Fibroblast of villous mesenchyme (primary cell): ENCODE measurements at regions not wholly inside any gene's neighbourhood (a gene's known extent, or its start where the extent isn't known, plus 50 kb on each side); places are given as distances from the start of the nearest gene placed in this dataset.
A peak's percentile ranks its signal among the peaks of the same experiment; 100 is the strongest.

Experiments
- DNase-seq: peaks from one replicate; pipeline ENCODE4 v3.0.0-alpha.2; 2010; ENCODE audit warnings: low read depth
- H3K4me3 ChIP-seq: 2 replicates; pipeline ENCODE4 v1.5.1; 2011; ENCODE audit warnings: low read depth, mild to moderate bottlenecking, low read length
- TF ChIP-seq, protein P1 (sequence below): IDR thresholded peaks from 2 replicates; pipeline ENCODE4 v1.5.1; 2012; ENCODE audit warnings: low read depth, mild to moderate bottlenecking, low read length; ENCODE audit not compliant: insufficient read depth

DNA sequence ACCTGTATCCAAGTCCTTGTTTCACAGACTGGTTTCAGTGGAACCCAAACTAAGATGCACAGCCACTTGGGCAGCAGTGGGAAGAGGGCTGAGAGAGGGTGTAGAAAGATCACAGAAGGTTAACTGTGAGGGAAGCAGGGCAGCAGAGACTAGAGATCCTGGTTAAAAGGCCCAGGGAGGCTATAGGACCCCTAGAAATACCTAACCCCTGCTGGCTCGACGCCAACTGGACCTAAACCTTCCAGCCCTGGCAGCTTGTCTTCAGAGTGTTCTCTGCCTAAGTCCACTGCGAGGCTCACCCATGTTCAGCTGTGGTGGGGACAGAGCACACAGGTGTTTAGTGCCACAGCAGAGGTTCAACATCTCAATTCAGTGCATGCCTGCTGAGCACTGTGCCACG, 96.5 kb downstream of the ZNF621 start:
- no peak overlapping the region for H3K4me3 ChIP-seq
- no peak for DNase-seq
- TF ChIP-seq, protein P1, sequence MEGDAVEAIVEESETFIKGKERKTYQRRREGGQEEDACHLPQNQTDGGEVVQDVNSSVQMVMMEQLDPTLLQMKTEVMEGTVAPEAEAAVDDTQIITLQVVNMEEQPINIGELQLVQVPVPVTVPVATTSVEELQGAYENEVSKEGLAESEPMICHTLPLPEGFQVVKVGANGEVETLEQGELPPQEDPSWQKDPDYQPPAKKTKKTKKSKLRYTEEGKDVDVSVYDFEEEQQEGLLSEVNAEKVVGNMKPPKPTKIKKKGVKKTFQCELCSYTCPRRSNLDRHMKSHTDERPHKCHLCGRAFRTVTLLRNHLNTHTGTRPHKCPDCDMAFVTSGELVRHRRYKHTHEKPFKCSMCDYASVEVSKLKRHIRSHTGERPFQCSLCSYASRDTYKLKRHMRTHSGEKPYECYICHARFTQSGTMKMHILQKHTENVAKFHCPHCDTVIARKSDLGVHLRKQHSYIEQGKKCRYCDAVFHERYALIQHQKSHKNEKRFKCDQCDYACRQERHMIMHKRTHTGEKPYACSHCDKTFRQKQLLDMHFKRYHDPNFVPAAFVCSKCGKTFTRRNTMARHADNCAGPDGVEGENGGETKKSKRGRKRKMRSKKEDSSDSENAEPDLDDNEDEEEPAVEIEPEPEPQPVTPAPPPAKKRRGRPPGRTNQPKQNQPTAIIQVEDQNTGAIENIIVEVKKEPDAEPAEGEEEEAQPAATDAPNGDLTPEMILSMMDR: no peak

DNA sequence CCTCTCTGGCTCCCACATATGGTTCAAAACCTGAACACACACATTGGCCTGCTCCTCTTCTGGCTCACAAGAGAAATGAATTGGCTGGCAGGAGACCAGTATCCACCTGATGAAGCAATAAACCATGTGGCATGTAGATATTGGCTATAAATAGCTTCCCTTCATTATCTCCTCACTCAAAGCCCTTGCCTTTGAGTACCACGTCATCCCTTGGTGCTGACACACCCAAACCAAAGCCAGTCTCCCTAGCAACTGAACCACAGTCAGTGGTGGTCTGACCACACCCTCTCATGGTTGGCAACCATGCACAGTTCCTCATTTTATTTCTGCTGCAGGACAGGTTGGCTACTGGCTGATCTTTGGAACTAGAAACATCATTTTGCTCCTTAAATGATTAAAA, 98.8 kb downstream of the ZNF621 start:
- no peak overlapping the region for H3K4me3 ChIP-seq
- DNase-seq: peak; percentile 16
- TF ChIP-seq, protein P1: no peak

DNA sequence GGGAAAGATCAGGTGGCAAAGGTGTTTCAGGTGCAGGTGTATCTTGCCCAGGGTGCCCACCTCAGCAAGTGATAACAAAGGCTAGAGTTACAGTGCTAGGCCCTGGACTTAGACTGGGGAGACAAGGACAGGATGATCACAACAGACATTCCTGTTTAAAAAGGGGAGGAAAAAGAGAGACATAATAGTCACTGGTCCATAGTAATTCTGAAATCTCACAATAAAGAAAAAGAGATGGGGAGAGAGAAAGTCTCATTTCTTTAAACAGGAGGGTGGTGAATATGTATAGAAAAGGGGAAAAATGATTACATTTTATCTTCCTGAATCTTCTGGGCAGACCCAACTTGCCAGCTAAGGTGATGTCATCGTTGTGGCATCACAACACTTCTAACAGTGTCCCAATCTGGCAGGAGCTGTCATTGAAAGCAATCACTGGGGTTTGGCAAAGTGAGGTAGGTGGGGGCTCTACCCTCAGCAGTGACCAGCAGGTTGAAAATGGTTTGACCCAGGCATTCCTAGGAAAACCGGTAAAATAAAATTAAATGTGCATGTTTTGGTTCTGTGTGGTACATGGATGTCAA, 99.5 kb downstream of the ZNF621 start:
- DNase-seq: no peak
- no peak overlapping the region for H3K4me3 ChIP-seq
- TF ChIP-seq, protein P1: no peak

DNA sequence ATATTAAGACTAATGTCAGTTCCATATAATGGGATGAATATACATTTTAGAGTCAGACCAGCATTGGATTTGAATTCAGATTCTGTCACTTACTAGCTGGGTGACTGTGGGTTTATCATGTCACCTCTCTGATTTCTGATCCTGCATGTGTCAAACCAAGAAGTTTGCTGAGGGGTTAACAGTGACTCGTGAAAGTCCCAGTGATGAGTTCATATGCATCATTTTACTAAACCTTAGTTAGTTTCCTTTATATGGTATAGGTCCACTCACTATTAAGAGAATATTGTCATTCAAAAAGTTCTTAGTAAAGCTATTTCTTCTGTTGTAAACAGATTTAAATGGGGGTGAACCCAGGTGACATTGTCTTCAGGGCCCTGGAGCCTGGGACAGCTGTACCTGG, 102.3 kb downstream of the ZNF621 start:
- H3K4me3 ChIP-seq: no peak overlapping the region
- TF ChIP-seq, protein P1: no peak

DNA sequence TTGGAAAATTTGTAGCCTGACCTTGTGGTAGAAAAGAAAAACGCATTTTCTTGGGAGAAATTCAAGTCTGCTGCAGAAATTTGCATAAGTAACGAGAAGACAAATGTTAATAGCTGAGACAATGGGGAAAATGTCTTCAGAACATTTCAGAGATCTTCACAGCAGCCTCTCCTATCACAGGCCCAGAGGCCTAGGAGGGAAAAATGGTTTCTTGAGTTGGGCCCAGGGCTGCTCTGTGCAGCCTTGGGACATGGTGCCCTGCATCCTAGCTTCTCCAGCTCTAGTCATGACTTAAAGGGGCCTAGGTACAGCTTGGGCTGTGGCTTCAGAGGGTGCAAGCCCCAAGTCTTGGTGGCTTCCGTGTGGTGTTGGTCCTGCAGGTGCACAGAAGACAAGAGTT, 104.2 kb downstream of the ZNF621 start:
- TF ChIP-seq, protein P1: no peak
- H3K4me3 ChIP-seq: no peak overlapping the region
- no peak for DNase-seq

More for the DNA sequence above, 102.3 kb downstream of the ZNF621 start:
- DNase-seq: no peak

DNA sequence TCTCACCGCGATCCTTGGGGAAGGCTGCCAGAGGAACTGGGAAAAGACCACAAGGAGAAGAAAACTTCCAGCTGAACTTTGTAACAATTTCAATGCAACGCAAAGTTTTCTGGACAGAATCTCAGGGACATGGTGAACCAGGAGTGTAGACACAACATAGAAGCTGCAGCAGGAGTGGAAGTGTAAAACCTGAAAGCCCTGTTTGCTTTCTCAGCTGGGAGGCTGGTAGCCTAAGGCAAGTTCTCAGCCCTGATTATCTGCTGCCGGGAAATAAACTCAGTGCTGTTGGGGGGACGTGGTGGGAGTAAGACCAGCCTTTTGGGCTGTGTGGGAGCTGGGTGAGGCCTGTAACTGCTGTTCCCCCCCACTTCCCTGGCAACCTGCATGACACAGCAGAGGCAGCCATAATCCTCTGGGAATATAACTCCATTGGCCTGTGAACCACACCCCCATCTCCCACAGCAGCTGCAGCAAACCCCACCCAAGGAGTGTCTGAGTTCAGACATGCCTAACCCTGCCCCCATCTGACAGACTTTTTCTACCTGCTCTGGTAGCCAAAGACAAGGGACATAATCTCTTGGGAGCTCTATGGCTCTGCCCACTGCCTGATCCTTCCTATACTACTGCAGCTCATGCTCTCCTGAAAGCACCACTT, 106.7 kb downstream of the ZNF621 start:
- TF ChIP-seq, protein P1: no peak
- no peak for DNase-seq
- no peak overlapping the region for H3K4me3 ChIP-seq

DNA sequence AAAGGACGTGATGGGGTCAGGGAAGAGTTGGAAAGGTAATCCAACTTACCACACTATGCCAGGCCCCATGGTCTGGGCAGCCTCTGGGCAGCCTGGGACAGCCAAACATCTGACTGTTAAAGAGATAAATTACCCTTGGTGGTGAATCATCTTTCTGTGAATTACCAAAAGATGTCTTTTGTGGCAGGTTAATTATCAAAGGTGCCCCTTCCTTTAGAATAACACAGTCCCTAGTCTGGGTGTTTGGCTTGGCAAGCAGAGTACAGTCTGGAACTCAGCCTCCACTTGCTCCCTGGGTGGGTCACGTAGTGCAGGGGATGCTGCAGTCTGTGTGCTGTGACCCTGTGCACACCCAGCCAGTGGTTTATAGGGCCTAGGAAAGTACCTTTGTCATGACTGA, 113.1 kb downstream of the ZNF621 start:
- no peak overlapping the region for H3K4me3 ChIP-seq
- TF ChIP-seq, protein P1: no peak
- no peak for DNase-seq
